AG04449 (cell line): ENCODE measurements at regions not wholly inside any gene's neighbourhood (a gene's known extent, or its start where the extent isn't known, plus 50 kb on each side); places are given as distances from the start of the nearest gene placed in this dataset.
"Not testable (repeated sequence)": the region's sequence is repeated elsewhere in the genome, so short reads cannot be mapped to it uniquely, and the experiment has no call there.

ENCODE experiments used
- CTCF ChIA-PET: fragments of 350-600 bp; formaldehyde crosslinking; extraction: SDS; loops from one replicate; lab custom pipeline; 2021; ENCODE audit warnings: antibody characterized with exemption; lab: Yijun Ruan, JAX
- POLR2A ChIA-PET: fragments of 400-600, 350-600 bp; formaldehyde crosslinking; extraction: SDS; loops from one replicate; lab custom pipeline; 2020; ENCODE audit warnings: antibody characterized with exemption, inconsistent platforms; lab: Yijun Ruan, JAX
- DNase-seq: peaks from one replicate; pipeline ENCODE4 v3.0.0-alpha.2; 2010; ENCODE audit warnings: low read depth, low spot score
- H3K4me3 ChIP-seq: 2 replicates; pipeline ENCODE4 v1.5.1; 2011; ENCODE audit warnings: low read depth, mild to moderate bottlenecking, control low read depth, low read length
- CTCF ChIP-seq: IDR thresholded peaks from one replicate; pipeline ENCODE4 v1.5.1; 2011; ENCODE audit warnings: mild to moderate bottlenecking, moderate library complexity, low read length, control low read depth, inconsistent platforms; ENCODE audit not compliant: insufficient read depth; ENCODE audit errors: missing control alignments

GRCh38 chr20:53783768-53784167 is 190.1 kb upstream of the ZNF217 start:
- H3K4me3 ChIP-seq, result no peak overlapping the region
- ChIA-PET CTCF (no interaction called here), POLR2A (no interaction called here)
- no peak for TF ChIP-seq CTCF
- DNase-seq, result no peak

DNA sequence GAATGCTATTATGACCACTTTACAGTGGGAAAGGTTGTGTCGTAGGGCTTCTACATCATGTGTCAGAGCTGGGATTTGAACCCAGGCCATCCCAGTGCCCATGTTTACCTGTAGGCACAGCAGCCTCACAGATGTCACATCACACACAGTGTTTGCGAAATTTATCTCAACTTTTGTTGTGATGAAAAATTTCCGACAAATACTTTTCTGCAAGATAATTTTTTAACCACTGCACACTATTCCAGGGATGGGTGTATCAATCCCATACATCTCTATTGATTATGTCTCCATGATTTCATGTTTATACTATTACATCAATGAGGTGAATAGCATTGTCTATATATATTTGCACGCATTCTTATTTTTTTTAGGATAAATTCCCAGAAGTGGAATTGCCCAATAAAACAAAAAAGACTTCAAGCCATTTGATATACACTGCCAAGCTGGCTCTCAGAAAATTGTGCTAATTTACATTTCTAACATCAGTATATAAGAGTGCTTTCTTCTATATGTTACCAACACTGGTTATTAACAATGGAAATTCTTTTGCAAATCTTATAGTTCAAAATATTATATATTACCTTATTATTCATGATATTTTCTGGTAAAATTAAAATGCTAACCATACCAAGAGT is 189.1 kb upstream of the ZNF217 start:
- no peak for TF ChIP-seq CTCF
- no peak for DNase-seq
- H3K4me3 ChIP-seq, result no peak overlapping the region
- ChIA-PET CTCF (no interaction called here), POLR2A (no interaction called here)

DNA sequence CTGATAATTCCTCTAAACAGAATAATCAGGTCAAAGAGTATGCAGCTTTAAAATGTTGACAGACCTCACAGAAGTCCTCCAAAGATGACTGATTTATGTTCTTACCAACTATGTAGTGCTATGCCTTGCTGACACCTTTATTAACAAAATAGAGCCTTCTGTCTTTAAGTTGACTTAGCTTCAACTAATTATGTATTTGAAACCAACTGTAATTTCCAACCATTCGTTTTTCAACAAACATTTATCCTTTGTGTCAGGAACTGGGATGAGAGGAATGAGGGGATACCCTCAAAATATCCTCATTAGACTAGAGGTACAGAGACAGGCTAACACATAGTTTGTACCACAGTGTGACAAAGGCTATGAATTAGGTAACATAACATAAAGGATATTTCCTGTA is 186.2 kb upstream of the ZNF217 start:
- POLR2A ChIA-PET, result no interaction called here
- CTCF ChIA-PET, result interaction anchor here (0.7 to 1.5 kb wide), 4 partner anchors 136 to 160 kb away, joined by 3 to 5 read pairs (median 4); no protein-coding TSS in a partner anchor
- no peak overlapping the region for H3K4me3 ChIP-seq
- DNase-seq, result no peak
- no peak for TF ChIP-seq CTCF

GRCh38 chr20:53778736-53779135 is 185.1 kb upstream of the ZNF217 start:
- ChIA-PET CTCF (no interaction called here), POLR2A (no interaction called here)
- TF ChIP-seq CTCF, result no peak

DNA sequence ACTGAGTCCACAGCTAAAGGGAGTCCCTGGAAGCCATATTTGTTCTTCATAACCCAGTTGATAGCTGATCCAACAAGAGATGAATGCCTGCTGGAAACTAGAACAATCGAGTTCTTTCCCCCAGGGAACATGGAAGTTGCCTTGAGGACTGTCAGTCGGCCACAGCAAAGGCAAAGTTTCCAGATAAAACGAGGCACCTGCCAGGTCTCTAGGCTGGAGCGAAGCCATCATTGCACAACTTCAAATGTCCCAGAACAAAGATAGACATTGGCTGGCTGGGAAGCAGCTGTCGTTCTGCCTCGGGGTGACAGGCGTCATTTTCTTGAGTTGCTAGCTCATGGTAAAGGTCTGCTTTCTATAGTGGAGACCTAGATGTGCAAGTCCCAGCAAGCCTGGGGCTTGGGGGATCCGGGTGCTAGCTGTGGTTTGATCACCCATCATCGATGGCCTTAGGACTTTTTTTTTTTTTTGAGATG is 184.4 kb upstream of the ZNF217 start:
- ChIA-PET POLR2A (no interaction called here), CTCF (no interaction called here)
- no peak for TF ChIP-seq CTCF

More at GRCh38 chr20:53778736-53779135, 185.1 kb upstream of the ZNF217 start:
- DNase-seq, result no peak
- H3K4me3 ChIP-seq, result no peak overlapping the region

DNA sequence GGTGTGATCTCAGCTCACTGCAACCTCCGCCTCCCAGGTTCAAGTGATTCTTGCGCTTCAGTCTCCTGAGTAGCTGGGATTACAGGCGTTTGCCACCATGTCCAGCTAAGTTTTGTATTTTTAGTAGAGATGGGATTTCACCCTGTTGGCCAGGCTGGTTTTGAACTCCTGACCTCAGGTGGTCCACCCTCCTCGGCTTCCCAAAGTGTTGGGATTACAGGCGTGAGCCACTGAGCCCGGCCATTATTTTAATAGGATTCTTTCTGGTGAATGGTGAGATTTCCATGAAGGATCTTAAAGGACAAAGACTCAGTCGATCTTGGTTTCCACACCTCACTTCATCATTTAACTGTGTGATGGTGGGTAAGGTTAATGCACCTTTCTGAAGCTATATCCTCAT is 183.8 kb upstream of the ZNF217 start:
- CTCF ChIA-PET, result interaction anchor here (1.6 kb wide), 1 partner anchor 8 kb away, joined by 3 read pairs; no protein-coding TSS in a partner anchor
- H3K4me3 ChIP-seq, DNase-seq: not testable (repeated sequence)
- POLR2A ChIA-PET, result interaction anchor here (0.5 kb wide), 1 partner anchor 21 kb away, joined by 3 read pairs; no protein-coding TSS in a partner anchor

More for the DNA sequence above, 184.4 kb upstream of the ZNF217 start:
- H3K4me3 ChIP-seq, result no peak overlapping the region
- DNase-seq, result no peak

DNA sequence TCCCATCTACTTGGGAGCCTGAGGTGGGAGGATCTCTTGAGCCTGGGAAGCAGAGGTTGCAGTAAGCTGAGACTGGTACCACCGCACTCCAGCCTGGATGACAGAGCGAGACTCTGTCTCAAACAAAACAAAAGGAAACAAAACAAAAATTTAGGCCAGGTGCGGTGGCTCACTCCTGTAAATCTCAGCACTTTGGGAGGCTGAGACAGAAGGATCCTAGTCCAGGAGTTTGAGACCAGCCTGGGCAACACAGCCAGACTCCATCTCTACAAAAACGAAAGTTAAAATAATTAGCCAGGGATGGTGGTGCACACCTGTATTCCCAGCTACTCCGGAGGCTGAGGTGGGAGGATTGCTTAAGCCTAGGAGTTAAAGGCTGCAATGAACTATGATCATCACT is 183.2 kb upstream of the ZNF217 start:
- DNase-seq, result no peak
- CTCF ChIA-PET, result interaction anchor here (0.8 to 1.6 kb wide), 3 partner anchors 9 to 18 kb away, joined by 3 read pairs; no protein-coding TSS in a partner anchor
- POLR2A ChIA-PET, result no interaction called here
- no peak for TF ChIP-seq CTCF
- no peak overlapping the region for H3K4me3 ChIP-seq
